IMR-90 (cell line): ENCODE measurements at regions not wholly inside any gene's neighbourhood (a gene's known extent, or its start where the extent isn't known, plus 50 kb on each side); places are given as distances from the start of the nearest gene placed in this dataset.

Experiments
- ATAC-seq: fragments of 200-7000 bp; cut with Tn5 transposase; 2 replicates; pipeline ENCODE4 v1.9.1; 2020; ENCODE audit warnings: low read depth, mild to moderate bottlenecking, moderate library complexity
- BruUV-seq: library from RNA; stranded (reverse); fragments of 400-500 nt; replicated peaks from 2 replicates; lab custom pipeline; 2021; lab: Mats Ljungman, UMichigan
- CTCF ChIA-PET: fragments of 300-600 bp; formaldehyde crosslinking; extraction: SDS; loops from one replicate; lab custom pipeline; 2021; ENCODE audit warnings: antibody characterized with exemption; lab: Yijun Ruan, JAX
- POLR2A ChIA-PET: fragments of 300-600 bp; sonication (Branson Sonifier 250); formaldehyde crosslinking; loops from one replicate; lab custom pipeline; 2022; ENCODE audit warnings: antibody characterized with exemption; ENCODE audit not compliant: unreplicated experiment; lab: Charles Lee
- DNase-seq: peaks from one replicate; pipeline ENCODE4 v3.0.0; 2013
- H2AFZ ChIP-seq: replicated peaks from 2 replicates; pipeline ENCODE3; 2013; ENCODE audit warnings: low read length, mild to moderate bottlenecking; ENCODE audit not compliant: poor library complexity
- H2AK5ac ChIP-seq: 2 replicates; pipeline ENCODE4 v1.6.1; 2013; ENCODE audit warnings: low read depth, low read length, inconsistent platforms
- H2AK9ac ChIP-seq: replicated peaks from 2 replicates; pipeline ENCODE3; 2013; ENCODE audit warnings: mild to moderate bottlenecking, low read depth, low read length, moderate library complexity; ENCODE audit not compliant: poor library complexity
- H2BK120ac ChIP-seq: 2 replicates; pipeline ENCODE4 v1.6.1; 2013; ENCODE audit warnings: low read depth, low read length, inconsistent platforms
- H2BK15ac ChIP-seq: 3 replicates; pipeline ENCODE4 v1.6.1; 2013; ENCODE audit warnings: low read depth, low read length, inconsistent platforms
- H2BK20ac ChIP-seq: 2 replicates; pipeline ENCODE4 v1.6.1; 2013; ENCODE audit warnings: low read depth, mild to moderate bottlenecking, inconsistent platforms, low read length, moderate library complexity
- H2BK5ac ChIP-seq: 2 replicates; pipeline ENCODE4 v1.6.1; 2013; ENCODE audit warnings: mild to moderate bottlenecking, low read depth, low read length, inconsistent platforms; ENCODE audit not compliant: poor library complexity, severe bottlenecking
- H3K14ac ChIP-seq: replicated peaks from 2 replicates; pipeline ENCODE4 v1.6.1; 2013; ENCODE audit warnings: low read depth, low read length, inconsistent platforms
- H3K18ac ChIP-seq: 2 replicates; pipeline ENCODE4 v1.6.1; 2013; ENCODE audit warnings: low read depth, low read length, control low read depth
- H3K23ac ChIP-seq: 2 replicates; pipeline ENCODE4 v1.6.1; 2013; ENCODE audit warnings: low read depth, low read length, inconsistent platforms
- H3K27ac ChIP-seq: 2 replicates; pipeline ENCODE4 v1.5.1; 2013; ENCODE audit warnings: mild to moderate bottlenecking, control low read depth, low read length; ENCODE audit not compliant: insufficient read depth
- H3K27me3 ChIP-seq: 2 replicates; pipeline ENCODE4 v1.6.1; 2013; ENCODE audit warnings: low read length; ENCODE audit not compliant: control insufficient read depth, insufficient read depth
- H3K36me3 ChIP-seq: 2 replicates; pipeline ENCODE4 v1.6.1; 2013; ENCODE audit warnings: low read length, mixed read lengths; ENCODE audit not compliant: control insufficient read depth, insufficient read depth
- H3K4ac ChIP-seq: 2 replicates; pipeline ENCODE4 v1.6.1; 2013; ENCODE audit warnings: low read depth, low read length, inconsistent platforms
- H3K4me1 ChIP-seq: 2 replicates; pipeline ENCODE4 v1.6.1; 2013; ENCODE audit warnings: low read length, mixed read lengths; ENCODE audit not compliant: control insufficient read depth, insufficient read depth
- H3K4me2 ChIP-seq: 2 replicates; pipeline ENCODE4 v1.6.1; 2013; ENCODE audit warnings: low read depth, mild to moderate bottlenecking, control low read depth, low read length, moderate library complexity
- H3K4me3 ChIP-seq: 2 replicates; pipeline ENCODE4 v1.5.1; 2013; ENCODE audit warnings: low read depth, mild to moderate bottlenecking, control low read depth, low read length, moderate library complexity; ENCODE audit not compliant: insufficient read depth
- H3K56ac ChIP-seq: 2 replicates; pipeline ENCODE4 v1.6.1; 2013; ENCODE audit warnings: low read length, inconsistent platforms; ENCODE audit not compliant: insufficient read depth; ENCODE audit errors: extremely low read depth
- H3K79me1 ChIP-seq, 2 experiments: 2 replicates each; pipeline ENCODE4 v1.6.1; 2013; ENCODE audit warnings: low read length in 2 of 2, inconsistent platforms in 1 of 2, low read depth in 1 of 2
- H3K9ac ChIP-seq: 2 replicates; pipeline ENCODE4 v1.6.1; 2013; ENCODE audit warnings: low read depth, low read length, control low read depth
- H3K9me1 ChIP-seq: 2 replicates; pipeline ENCODE4 v1.6.1; 2013; ENCODE audit warnings: low read length, inconsistent platforms; ENCODE audit not compliant: insufficient read depth
- H3K9me3 ChIP-seq: 2 replicates; pipeline ENCODE4 v1.6.1; 2013; ENCODE audit warnings: low read length; ENCODE audit not compliant: control insufficient read depth, insufficient read depth
- H4K20me1 ChIP-seq: 2 replicates; pipeline ENCODE4 v1.6.1; 2013; ENCODE audit warnings: low read length, inconsistent platforms; ENCODE audit not compliant: insufficient read depth
- H4K5ac ChIP-seq: 2 replicates; pipeline ENCODE4 v1.6.1; 2013; ENCODE audit warnings: mild to moderate bottlenecking, low read depth, low read length, control low read depth
- H4K8ac ChIP-seq, 2 experiments: 2 replicates each; pipeline ENCODE4 v1.6.1; 2013; ENCODE audit warnings: low read depth in 2 of 2, low read length in 2 of 2, control low read depth in 1 of 2, inconsistent platforms in 1 of 2
- H4K91ac ChIP-seq: 2 replicates; pipeline ENCODE4 v1.6.1; 2013; ENCODE audit warnings: low read depth, low read length, inconsistent platforms; ENCODE audit not compliant: insufficient read depth
- BHLHE40 ChIP-seq: fragments of 150-350 bp; IDR thresholded peaks from 2 replicates; pipeline ENCODE4 v1.6.1; 2016; ENCODE audit warnings: mild to moderate bottlenecking, low read depth, low read length
- CEBPB ChIP-seq: IDR thresholded peaks from 2 replicates; pipeline ENCODE4 v1.6.1; 2012; ENCODE audit warnings: low read depth, low read length, improper control_type of control experiment
- MXI1 ChIP-seq: IDR thresholded peaks from 2 replicates; pipeline ENCODE4 v1.6.1; 2012; ENCODE audit warnings: low read depth, mild to moderate bottlenecking, low read length, moderate library complexity, borderline replicate concordance
- POLR2A ChIP-seq: IDR thresholded peaks from 2 replicates; pipeline ENCODE4 v1.6.1; 2012; ENCODE audit warnings: mild to moderate bottlenecking, low read depth, low read length
- RCOR1 ChIP-seq: IDR thresholded peaks from 2 replicates; pipeline ENCODE4 v1.6.1; 2012; ENCODE audit warnings: mild to moderate bottlenecking, low read length, improper control_type of control experiment; ENCODE audit not compliant: insufficient replicate concordance
- WGBS, 2 experiments: methylation state at CpG; one replicate each; pipeline versions ENCODE4 v1.1.5 to v1.1.7; 2013; ENCODE audit warnings: missing lambda C conversion rate in 2 of 2; ENCODE audit not compliant: insufficient read length in 1 of 2; ENCODE audit errors: extremely low coverage in 2 of 2; 5-methylcytosine and 5-hydroxymethylcytosine counted together
- dilution Hi-C: fragments of 300-500 bp; cut with HindIII; formaldehyde crosslinking; loops from one replicate; pipeline ENCODE4 v1.14.3; 2018; ENCODE audit warnings: low sequenced_read_pairs; ENCODE audit not compliant: unreplicated experiment
- in situ Hi-C: fragments of 300-500 bp; cut with MboI; formaldehyde crosslinking; loops from 3 replicates; pipeline ENCODE4 v1.14.3; 2019; ENCODE audit warnings: low sequenced_read_pairs, inconsistent platforms, mixed read lengths
- intact Hi-C: fragments of 100-400 bp; cut with micrococcal nuclease; formaldehyde crosslinking; loops from 2 replicates; pipeline ENCODE4 v1.10.0; 2022

GRCh38 chr6:4464638-4465037 is 311.6 kb upstream of the CDYL start:
- intact Hi-C loops, result no loop called here
- dilution Hi-C loops, result no loop called here

More at GRCh38 chr6:4464638-4465037, 311.6 kb upstream of the CDYL start:
- ATAC-seq (no peak), DNase-seq (no peak)
- Histone ChIP-seq H2BK5ac (no peak overlapping the region), H3K4ac (no peak overlapping the region), H4K8ac (no peak overlapping the region), H3K56ac (no peak overlapping the region), H3K36me3 (no peaks in the 10 kb centered on the region), H3K27me3 (no peaks in the 10 kb centered on the region), H3K27ac (no peak overlapping the region), H2AK9ac (no peak overlapping the region), H3K18ac (no peak overlapping the region), H3K4me2 (no peak overlapping the region), H4K5ac (no peak overlapping the region), H2AK5ac (no peak overlapping the region), H3K9ac (no peak overlapping the region), H2AFZ (no peak overlapping the region), H3K14ac (no peak overlapping the region), H3K4me3 (no peak overlapping the region), H4K91ac (no peak overlapping the region), H3K9me1 (peaks cover 5% of the 10 kb centered on the region; the same call in 1 of the 2 replicates), H3K23ac (no peak overlapping the region), H2BK15ac (no peak overlapping the region), H2BK20ac (no peak overlapping the region), H3K4me1 (peaks cover 11% of the 10 kb centered on the region), H3K9me3 (peaks cover 2% of the 10 kb centered on the region; the same call in 1 of the 2 replicates), H2BK120ac (no peak overlapping the region), H3K79me1 (no peaks in the 10 kb centered on the region), H4K20me1 (no peaks in the 10 kb centered on the region)
- in situ Hi-C loops, result no loop called here
- CTCF ChIA-PET, result no interaction called here
- WGBS, 2 experiments, result no CpG with 5 or more reads among the region's 2 CpGs
- TF ChIP-seq MXI1 (no peak), BHLHE40 (no peak), CEBPB (no peak), RCOR1 (no peak), POLR2A (no peak)
- POLR2A ChIA-PET, result no interaction called here
- no TSS peak for BruUV-seq
